Thyroid gland (tissue), 4 donors: ENCODE measurements at regions not wholly inside any gene's neighbourhood (a gene's known extent, or its start where the extent isn't known, plus 50 kb on each side); places are given as distances from the start of the nearest gene placed in this dataset.

Source experiments
- DNase-seq, 2 donors: peaks; one replicate each; pipeline ENCODE4 v3.0.0-alpha.2; 2019
- H3K27ac ChIP-seq, 3 donors: fragments of 200-600 bp; sonication (generic); 1 replicate in 2 of 3; 2 replicates in 1 of 3; pipeline ENCODE4 v1.5.1; 2016 to 2019; ENCODE audit warnings: mild to moderate bottlenecking in 1 of 3, moderate library complexity in 1 of 3
- H3K27me3 ChIP-seq: fragments of 200-600 bp; sonication (generic); one replicate; pipeline ENCODE4 v1.5.1; 2019
- H3K36me3 ChIP-seq, 2 donors: fragments of 200-600 bp; sonication (generic); one replicate each; pipeline ENCODE4 v1.5.1; 2016 to 2019
- H3K4me1 ChIP-seq, 2 donors: fragments of 200-600 bp; sonication (generic); one replicate each; pipeline ENCODE4 v1.5.1; 2017 to 2019
- H3K4me3 ChIP-seq, 3 donors: fragments of 200-600 bp; sonication (generic); replicated peaks in 1 of 3; 1 replicate in 2 of 3; 2 replicates in 1 of 3; pipeline ENCODE4 v1.5.1; 2016; ENCODE audit warnings: mild to moderate bottlenecking in 1 of 3
- H3K9me3 ChIP-seq: fragments of 200-600 bp; sonication (generic); one replicate; pipeline ENCODE4 v1.5.1; 2017
- CTCF ChIP-seq, 6 experiments: fragments of 200-600 bp in 3 of 6; fragments of 450-650 bp in 3 of 6; sonication (generic) in 3 of 6; IDR thresholded peaks; one replicate each; pipeline ENCODE4 v1.5.1; 2016 to 2019; ENCODE audit warnings: antibody characterized with exemption in 6 of 6, mild to moderate bottlenecking in 2 of 6, inconsistent platforms in 1 of 6, moderate library complexity in 1 of 6
- POLR2A ChIP-seq, 2 donors: fragments of 450-650 bp; IDR thresholded peaks; one replicate each; pipeline ENCODE4 v1.6.1; 2017; ENCODE audit warnings: antibody characterized with exemption in 2 of 2, mild to moderate bottlenecking in 2 of 2, moderate library complexity in 1 of 2
- WGBS, 2 donors: methylation state at CpG; one replicate each; pipeline ENCODE4 v1.1.5; 2017; 5-methylcytosine and 5-hydroxymethylcytosine counted together
- intact Hi-C: fragments of 100-400 bp; cut with DNase I; formaldehyde crosslinking; loops from one replicate; pipeline ENCODE4 v1.15.1; 2023

GRCh38 chr1:9179463-9180110, 50.7 kb upstream of the GPR157 start:
- Histone ChIP-seq H3K9me3 (no peaks in the 10 kb centered on the region), H3K4me3 (no peak overlapping the region), H3K4me1 (peaks cover 14 to 29% of the 10 kb centered on the region in 2 donors), H3K27me3 (no peaks in the 10 kb centered on the region), H3K27ac (no peak overlapping the region), H3K36me3 (no peaks in the 10 kb centered on the region)
- no peak for TF ChIP-seq CTCF (IDR thresholded peaks at IDR 0.05)
- no peak for TF ChIP-seq POLR2A (IDR thresholded peaks at IDR 0.05)
- 86 to 93% methylated on average over 11 of the region's 11 CpGs for WGBS, 2 donors
- intact Hi-C loops = no loop called here
- DNase-seq = no peak

GRCh38 chr1:9180111-9180819, 51.4 kb upstream of the GPR157 start:
- 96% methylated on average over 8 of the region's 8 CpGs for WGBS, 2 donors
- Histone ChIP-seq H3K4me1 (peaks cover 14 to 29% of the 10 kb centered on the region in 2 donors), H3K27me3 (no peaks in the 10 kb centered on the region), H3K9me3 (no peaks in the 10 kb centered on the region), H3K4me3 (no peak overlapping the region), H3K27ac (no peak overlapping the region), H3K36me3 (no peaks in the 10 kb centered on the region)
- no peak for DNase-seq
- TF ChIP-seq CTCF (IDR thresholded peaks at IDR 0.05) = no peak
- TF ChIP-seq POLR2A (IDR thresholded peaks at IDR 0.05) = no peak
- intact Hi-C loops = no loop called here

GRCh38 chr1:9181176-9181906, 52.4 kb upstream of the GPR157 start:
- intact Hi-C loops = no loop called here

GRCh38 chr1:9181990-9182783, 52.4 kb upstream of the H6PD start:
- Histone ChIP-seq H3K36me3 (no peaks in the 10 kb centered on the region), H3K9me3 (no peaks in the 10 kb centered on the region), H3K27me3 (no peaks in the 10 kb centered on the region), H3K27ac (peak overlapping the region; percentile 1 to 42 (median 40)), H3K4me1 (peaks cover 14 to 29% of the 10 kb centered on the region in 2 donors), H3K4me3 (peak overlapping the region; percentile 26 to 74 (median 37))
- intact Hi-C loops = no loop called here
- peak; percentile 51 to 55 for DNase-seq
- TF ChIP-seq CTCF (IDR thresholded peaks at IDR 0.05) (peak in 2 of 6 experiments; percentile 18 to 22), POLR2A (IDR thresholded peaks at IDR 0.05) (peak in 1 of 2 donors; percentile 16)
- 3 to 8% methylated on average over 11 to 16 of the region's 83 CpGs for WGBS, 2 donors

More at GRCh38 chr1:9181176-9181906, 52.4 kb upstream of the GPR157 start:
- 13 to 16% methylated on average over 16 to 17 of the region's 19 CpGs for WGBS, 2 donors
- H3K27me3 ChIP-seq = no peaks in the 10 kb centered on the region
- no peaks in the 10 kb centered on the region for H3K9me3 ChIP-seq
- TF ChIP-seq CTCF (IDR thresholded peaks at IDR 0.05) (peak; percentile 75 to 95 (median 76)), POLR2A (IDR thresholded peaks at IDR 0.05) (no peak)
- H3K4me3 ChIP-seq = peak overlapping the region in 2 of 3 donors; percentile 26 to 74
- no peaks in the 10 kb centered on the region for H3K36me3 ChIP-seq
- peak overlapping the region; percentile 1 to 42 (median 40) for H3K27ac ChIP-seq
- peak; percentile 57 to 69 for DNase-seq
- peaks cover 14 to 29% of the 10 kb centered on the region in 2 donors for H3K4me1 ChIP-seq
